ENCODE measurements at regions not wholly inside any gene's neighbourhood (a gene's known extent, or its start where the extent isn't known, plus 50 kb on each side); places are given as distances from the start of the nearest gene placed in this dataset.
A peak's percentile ranks its signal among the peaks of the same experiment; 100 is the strongest.
"Not testable (repeated sequence)": the region's sequence is repeated elsewhere in the genome, so short reads cannot be mapped to it uniquely, and the experiment has no call there.

- H3K4me3 Mint-ChIP-seq, result no peak overlapping the region
- H3K9me3 Mint-ChIP-seq, result no peaks in the 10 kb centered on the region
- H3K4me1 Mint-ChIP-seq, result peaks cover 12% of the 10 kb centered on the region
- peaks cover 4% of the 10 kb centered on the region for H3K27me3 Mint-ChIP-seq
- peak; percentile 70 for ATAC-seq (replicated peaks)
- H3K36me3 Mint-ChIP-seq (ENCODE audit: low read depth), result no peaks in the 10 kb centered on the region
- H3K27ac Mint-ChIP-seq, result no peak overlapping the region
These were observed 138.8 kb upstream of the ITGA6 start for GRCh38 chr2:172288603-172289002.

GRCh38 chr2:172293952-172294351 is 133.4 kb upstream of the ITGA6 start:
- H3K36me3 Mint-ChIP-seq (ENCODE audit: low read depth), result no peaks in the 10 kb centered on the region
- peaks cover 4% of the 10 kb centered on the region for H3K4me1 Mint-ChIP-seq
- peaks cover 18% of the 10 kb centered on the region for H3K27me3 Mint-ChIP-seq
- no peak for ATAC-seq (replicated peaks)
- no peak overlapping the region for H3K27ac Mint-ChIP-seq
- no peak overlapping the region for H3K4me3 Mint-ChIP-seq
- H3K9me3 Mint-ChIP-seq, result no peaks in the 10 kb centered on the region

- ATAC-seq (replicated peaks), result no peak
- no peaks in the 10 kb centered on the region for H3K9me3 Mint-ChIP-seq
- peaks cover 4% of the 10 kb centered on the region for H3K4me1 Mint-ChIP-seq
- H3K27me3 Mint-ChIP-seq, result peaks cover 23% of the 10 kb centered on the region
- no peaks in the 10 kb centered on the region for H3K36me3 Mint-ChIP-seq (ENCODE audit: low read depth)
- H3K4me3 Mint-ChIP-seq, result no peak overlapping the region
- no peak overlapping the region for H3K27ac Mint-ChIP-seq
These were observed 132.4 kb upstream of the ITGA6 start for GRCh38 chr2:172294983-172295382.

- Mint-ChIP-seq H3K4me3 (no peak overlapping the region), H3K27ac (no peak overlapping the region), H3K9me3 (no peaks in the 10 kb centered on the region), H3K27me3 (peaks cover 25% of the 10 kb centered on the region), H3K4me1 (peaks cover 4% of the 10 kb centered on the region), H3K36me3 (ENCODE audit: low read depth) (no peaks in the 10 kb centered on the region)
- no peak for ATAC-seq (replicated peaks)
These were observed 131.7 kb upstream of the ITGA6 start for GRCh38 chr2:172295677-172296076.

GRCh38 chr2:172296267-172297046 is 130.9 kb upstream of the ITGA6 start:
- H3K27me3 Mint-ChIP-seq, result peaks cover 24% of the 10 kb centered on the region
- H3K4me3 Mint-ChIP-seq, result no peak overlapping the region
- H3K4me1 Mint-ChIP-seq, result no peaks in the 10 kb centered on the region
- no peaks in the 10 kb centered on the region for H3K36me3 Mint-ChIP-seq (ENCODE audit: low read depth)
- ATAC-seq (replicated peaks), result no peak
- H3K9me3 Mint-ChIP-seq, result no peaks in the 10 kb centered on the region
- H3K27ac Mint-ChIP-seq, result no peak overlapping the region

- ATAC-seq (replicated peaks), result no peak
- H3K27me3 Mint-ChIP-seq, result peaks cover 28% of the 10 kb centered on the region
- no peaks in the 10 kb centered on the region for H3K9me3 Mint-ChIP-seq
- H3K4me3 Mint-ChIP-seq, result no peak overlapping the region
- no peak overlapping the region for H3K27ac Mint-ChIP-seq
- H3K36me3 Mint-ChIP-seq (ENCODE audit: low read depth), result no peaks in the 10 kb centered on the region
- no peaks in the 10 kb centered on the region for H3K4me1 Mint-ChIP-seq
These were observed 129.9 kb upstream of the ITGA6 start for GRCh38 chr2:172297531-172297930.

- Mint-ChIP-seq H3K4me3 (no peak overlapping the region), H3K4me1 (no peaks in the 10 kb centered on the region), H3K36me3 (ENCODE audit: low read depth) (no peaks in the 10 kb centered on the region), H3K9me3 (no peaks in the 10 kb centered on the region), H3K27me3 (peaks cover 28% of the 10 kb centered on the region), H3K27ac (no peak overlapping the region)
- ATAC-seq (replicated peaks), result no peak
These were observed 129.4 kb upstream of the ITGA6 start for GRCh38 chr2:172297950-172298349.

- Mint-ChIP-seq H3K27me3 (peaks cover 31% of the 10 kb centered on the region), H3K4me3 (no peak overlapping the region), H3K36me3 (ENCODE audit: low read depth) (no peaks in the 10 kb centered on the region), H3K27ac (no peak overlapping the region), H3K4me1 (no peaks in the 10 kb centered on the region), H3K9me3 (no peaks in the 10 kb centered on the region)
- ATAC-seq (replicated peaks), result no peak
These were observed 127.6 kb upstream of the ITGA6 start for GRCh38 chr2:172299741-172300140.

GRCh38 chr2:172300851-172301250 is 126.5 kb upstream of the ITGA6 start:
- no peaks in the 10 kb centered on the region for H3K36me3 Mint-ChIP-seq (ENCODE audit: low read depth)
- no peak for ATAC-seq (replicated peaks)
- H3K27ac Mint-ChIP-seq, result no peak overlapping the region
- H3K9me3 Mint-ChIP-seq, result no peaks in the 10 kb centered on the region
- H3K4me3 Mint-ChIP-seq, result no peak overlapping the region
- no peaks in the 10 kb centered on the region for H3K4me1 Mint-ChIP-seq
- H3K27me3 Mint-ChIP-seq, result peaks cover 31% of the 10 kb centered on the region

GRCh38 chr2:172305066-172305465 is 122.3 kb upstream of the ITGA6 start:
- Mint-ChIP-seq H3K36me3 (ENCODE audit: low read depth) (no peaks in the 10 kb centered on the region), H3K27me3 (peaks cover 19% of the 10 kb centered on the region), H3K4me3 (no peak overlapping the region), H3K27ac (no peak overlapping the region), H3K4me1 (no peaks in the 10 kb centered on the region), H3K9me3 (no peaks in the 10 kb centered on the region)
- ATAC-seq (replicated peaks), result no peak

- Mint-ChIP-seq H3K4me1 (no peaks in the 10 kb centered on the region), H3K27ac (no peak overlapping the region), H3K4me3 (no peak overlapping the region), H3K9me3 (no peaks in the 10 kb centered on the region), H3K36me3 (ENCODE audit: low read depth) (no peaks in the 10 kb centered on the region), H3K27me3 (peaks cover 10% of the 10 kb centered on the region)
- no peak for ATAC-seq (replicated peaks)
These were observed 119.6 kb upstream of the ITGA6 start for GRCh38 chr2:172307800-172308199.

GRCh38 chr2:172308253-172308935 is 119.0 kb upstream of the ITGA6 start:
- Mint-ChIP-seq H3K27me3 (peaks cover 10% of the 10 kb centered on the region), H3K36me3 (ENCODE audit: low read depth) (no peaks in the 10 kb centered on the region), H3K9me3 (no peaks in the 10 kb centered on the region), H3K4me3 (no peak overlapping the region), H3K27ac (no peak overlapping the region), H3K4me1 (no peaks in the 10 kb centered on the region)
- no peak for ATAC-seq (replicated peaks)

GRCh38 chr2:172311921-172312345 is 115.5 kb upstream of the ITGA6 start:
- Mint-ChIP-seq H3K36me3 (ENCODE audit: low read depth) (no peaks in the 10 kb centered on the region), H3K4me1 (no peaks in the 10 kb centered on the region), H3K27me3 (peaks cover 2% of the 10 kb centered on the region), H3K27ac (no peak overlapping the region), H3K9me3 (no peaks in the 10 kb centered on the region), H3K4me3 (no peak overlapping the region)
- no peak for ATAC-seq (replicated peaks)

GRCh38 chr2:172313715-172314341 is 113.6 kb upstream of the ITGA6 start:
- ATAC-seq (replicated peaks), result no peak
- Mint-ChIP-seq H3K36me3 (ENCODE audit: low read depth) (no peaks in the 10 kb centered on the region), H3K27me3 (no peaks in the 10 kb centered on the region), H3K27ac (no peak overlapping the region), H3K4me3 (no peak overlapping the region), H3K4me1 (no peaks in the 10 kb centered on the region), H3K9me3 (no peaks in the 10 kb centered on the region)

- H3K27ac Mint-ChIP-seq; H3K4me1 Mint-ChIP-seq; H3K36me3 Mint-ChIP-seq (ENCODE audit: low read depth); H3K4me3 Mint-ChIP-seq; ATAC-seq (replicated peaks); H3K9me3 Mint-ChIP-seq; H3K27me3 Mint-ChIP-seq: not testable (repeated sequence)
These were observed 112.3 kb upstream of the ITGA6 start for GRCh38 chr2:172315070-172315469.

Measured in activated T-helper 17 cell treated with anti-CD3 and anti-CD28 coated beads, Interleukin-2, amount 50 U/mL, for 72 hours (primary cell).